H9 (cell line): ENCODE measurements at regions not wholly inside any gene's neighbourhood (a gene's known extent, or its start where the extent isn't known, plus 50 kb on each side); places are given as distances from the start of the nearest gene placed in this dataset.

Experiments used
- DNase-seq: peaks from one replicate; pipeline ENCODE4 v3.0.0-alpha.2; 2017
- H2AFZ ChIP-seq: one replicate; pipeline ENCODE4 v1.6.1; 2013; ENCODE audit warnings: mild to moderate bottlenecking, low read length, control low read depth, moderate library complexity
- H2AK5ac ChIP-seq: 2 replicates; pipeline ENCODE4 v1.6.1; 2013; ENCODE audit warnings: low read length, control low read depth, mixed read lengths; ENCODE audit not compliant: insufficient read length
- H2BK120ac ChIP-seq: one replicate; pipeline ENCODE4 v1.6.1; 2013; ENCODE audit warnings: low read depth, mild to moderate bottlenecking, low read length, control low read depth, inconsistent platforms; ENCODE audit not compliant: poor library complexity, severe bottlenecking
- H2BK12ac ChIP-seq: 2 replicates; pipeline ENCODE4 v1.6.1; 2013; ENCODE audit warnings: low read length, control low read depth, mixed read lengths, low read depth; ENCODE audit not compliant: insufficient read length
- H2BK15ac ChIP-seq: 2 replicates; pipeline ENCODE4 v1.6.1; 2013; ENCODE audit warnings: low read depth, low read length, control low read depth
- H2BK20ac ChIP-seq: one replicate; pipeline ENCODE4 v1.6.1; 2013; ENCODE audit warnings: low read depth, mild to moderate bottlenecking, low read length, control low read depth, inconsistent platforms; ENCODE audit not compliant: poor library complexity, severe bottlenecking
- H2BK5ac ChIP-seq: 2 replicates; pipeline ENCODE4 v1.6.1; 2013; ENCODE audit warnings: low read length, control low read depth, mixed read lengths; ENCODE audit not compliant: insufficient read length
- H3K14ac ChIP-seq: 2 replicates; pipeline ENCODE4 v1.6.1; 2013; ENCODE audit warnings: low read length, control low read depth; ENCODE audit not compliant: insufficient read depth
- H3K18ac ChIP-seq: 2 replicates; pipeline ENCODE4 v1.6.1; 2013; ENCODE audit warnings: low read depth, mild to moderate bottlenecking, mixed read lengths, low read length, control low read depth; ENCODE audit not compliant: insufficient read length
- H3K23ac ChIP-seq: 2 replicates; pipeline ENCODE4 v1.6.1; 2013; ENCODE audit warnings: low read length, control low read depth, mixed read lengths, low read depth; ENCODE audit not compliant: insufficient read length
- H3K23me2 ChIP-seq: 2 replicates; pipeline ENCODE4 v1.6.1; 2013; ENCODE audit warnings: low read depth, mild to moderate bottlenecking, mixed read lengths, low read length, control low read depth; ENCODE audit not compliant: insufficient read length, poor library complexity, severe bottlenecking
- H3K27ac ChIP-seq: 2 replicates; pipeline ENCODE4 v1.5.1; 2013; ENCODE audit warnings: low read length, control low read depth, mixed read lengths, low read depth; ENCODE audit not compliant: insufficient read length
- H3K27me3 ChIP-seq: 2 replicates; pipeline ENCODE4 v1.6.1; 2013; ENCODE audit warnings: low read length, control low read depth, inconsistent platforms; ENCODE audit not compliant: insufficient read depth
- H3K4ac ChIP-seq: 2 replicates; pipeline ENCODE4 v1.6.1; 2013; ENCODE audit warnings: low read depth, mild to moderate bottlenecking, control low read depth, inconsistent platforms, low read length, moderate library complexity
- H3K4me1 ChIP-seq: 2 replicates; pipeline ENCODE4 v1.6.1; 2013; ENCODE audit warnings: low read length, control low read depth, inconsistent platforms; ENCODE audit not compliant: insufficient read depth
- H3K4me2 ChIP-seq: 2 replicates; pipeline ENCODE4 v1.6.1; 2013; ENCODE audit warnings: low read length, control low read depth, mixed read lengths; ENCODE audit not compliant: insufficient read length, insufficient read depth
- H3K56ac ChIP-seq: 2 replicates; pipeline ENCODE4 v1.6.1; 2013; ENCODE audit warnings: low read depth, mild to moderate bottlenecking, mixed read lengths, low read length, control low read depth; ENCODE audit not compliant: insufficient read length
- H3K79me1 ChIP-seq: 2 replicates; pipeline ENCODE4 v1.6.1; 2013; ENCODE audit warnings: low read depth, mild to moderate bottlenecking, moderate library complexity, low read length, control low read depth, inconsistent platforms; ENCODE audit not compliant: insufficient read depth, poor library complexity, severe bottlenecking
- H3K79me2 ChIP-seq: 2 replicates; pipeline ENCODE4 v1.6.1; 2013; ENCODE audit warnings: low read length, control low read depth, inconsistent platforms; ENCODE audit not compliant: insufficient read depth
- H3K9ac ChIP-seq: 2 replicates; pipeline ENCODE4 v1.6.1; 2013; ENCODE audit warnings: low read length, control low read depth, mixed read lengths; ENCODE audit not compliant: insufficient read length; ENCODE audit errors: extremely low read depth
- H3K9me3 ChIP-seq: one replicate; pipeline ENCODE4 v1.6.1; 2013; ENCODE audit warnings: low read depth, low read length, inconsistent platforms; ENCODE audit not compliant: control insufficient read depth
- H3T11ph ChIP-seq: one replicate; pipeline ENCODE4 v1.6.1; 2013; ENCODE audit warnings: mild to moderate bottlenecking, low read length, control low read depth, inconsistent platforms
- H4K20me1 ChIP-seq: one replicate; pipeline ENCODE4 v1.6.1; 2013; ENCODE audit not compliant: control insufficient read depth, insufficient read length, insufficient read depth
- H4K5ac ChIP-seq: 2 replicates; pipeline ENCODE4 v1.6.1; 2013; ENCODE audit warnings: low read depth, mild to moderate bottlenecking, mixed read lengths, low read length, control low read depth; ENCODE audit not compliant: insufficient read length
- H4K8ac ChIP-seq: replicated peaks from 2 replicates; pipeline ENCODE4 v1.6.1; 2013; ENCODE audit warnings: low read length, control low read depth, mixed read lengths, low read depth; ENCODE audit not compliant: insufficient read length
- H4K91ac ChIP-seq: 2 replicates; pipeline ENCODE4 v1.6.1; 2013; ENCODE audit warnings: low read depth, mild to moderate bottlenecking, moderate library complexity, mixed read lengths, low read length, control low read depth; ENCODE audit not compliant: insufficient read length
- H3K27ac Mint-ChIP-seq, 3 experiments: 2 replicates in 2 of 3; 3 replicates in 1 of 3; pipeline ENCODE4 v1.8.0; 2020 to 2021; ENCODE audit warnings: mixed read lengths in 3 of 3, mild to moderate bottlenecking in 1 of 3, moderate library complexity in 1 of 3
- H3K27me3 Mint-ChIP-seq: 2 replicates; pipeline ENCODE4 v1.8.0; 2021; ENCODE audit warnings: low read depth, mild to moderate bottlenecking, moderate library complexity, mixed read lengths
- H3K36me3 Mint-ChIP-seq, 3 experiments: 2 replicates in 2 of 3; 3 replicates in 1 of 3; pipeline ENCODE4 v1.8.0; 2020 to 2021; ENCODE audit warnings: low read depth in 3 of 3, mixed read lengths in 3 of 3; ENCODE audit not compliant: insufficient read depth in 1 of 3
- H3K4me1 Mint-ChIP-seq, 2 experiments: 2 replicates each; pipeline ENCODE4 v1.8.0; 2020; ENCODE audit warnings: mixed read lengths in 2 of 2
- H3K4me3 Mint-ChIP-seq, 2 experiments: 2 replicates in 1 of 2; 3 replicates in 1 of 2; pipeline ENCODE4 v1.8.0; 2020 to 2021; ENCODE audit warnings: mild to moderate bottlenecking in 2 of 2, mixed read lengths in 2 of 2, moderate library complexity in 1 of 2
- H3K9me3 Mint-ChIP-seq, 2 experiments: 2 replicates in 1 of 2; 3 replicates in 1 of 2; pipeline ENCODE4 v1.8.0; 2020; ENCODE audit warnings: mild to moderate bottlenecking in 2 of 2, mixed read lengths in 2 of 2, moderate library complexity in 1 of 2
- CTCF ChIP-seq: fragments of 200-600 bp; sonication (generic); conservative IDR thresholded peaks from 3 replicates; pipeline ENCODE4 v1.8.0; 2021; ENCODE audit warnings: antibody characterized with exemption, mild to moderate bottlenecking
- WGBS: extraction: QIAGEN DNeasy Blood & Tissue Kit; methylation state at CpG from one replicate; pipeline ENCODE4 v1.1.7; 2013; ENCODE audit warnings: missing lambda C conversion rate, low lambda C conversion rate, mixed read lengths; ENCODE audit not compliant: insufficient read length; ENCODE audit errors: extremely low coverage; 5-methylcytosine and 5-hydroxymethylcytosine counted together

- no peaks in the 10 kb centered on the region for H3K23me2 ChIP-seq
- no peaks in the 10 kb centered on the region for H4K20me1 ChIP-seq
- no peaks in the 10 kb centered on the region for H3K36me3 Mint-ChIP-seq
- no peak overlapping the region for H3K23ac ChIP-seq
- H3K9ac ChIP-seq: no peak overlapping the region
- H3K4ac ChIP-seq: no peak overlapping the region
- no peak overlapping the region for H2BK120ac ChIP-seq
- H3K4me1 ChIP-seq: peaks cover 2% of the 10 kb centered on the region; the same call in 1 of the 2 replicates
- no peak overlapping the region for H2BK5ac ChIP-seq
- no peak overlapping the region for H3K4me3 Mint-ChIP-seq
- H3K18ac ChIP-seq: no peak overlapping the region
- no peaks in the 10 kb centered on the region; a peak in 1 of 5 replicates for H3K9me3 Mint-ChIP-seq
- no peak overlapping the region for H2BK12ac ChIP-seq
- H3K56ac ChIP-seq: no peak overlapping the region
- no peak overlapping the region for H4K91ac ChIP-seq
- no peak overlapping the region for H4K8ac ChIP-seq
- H3K14ac ChIP-seq: no peak overlapping the region
- H2BK20ac ChIP-seq: no peak overlapping the region
- no CpG with 5 or more reads among the region's 19 CpGs for WGBS
- no peak overlapping the region for H4K5ac ChIP-seq
- peak overlapping the region in 1 of 3 experiments; percentile 27; a peak in 1 of 7 replicates for H3K27ac Mint-ChIP-seq
- H3K79me2 ChIP-seq: no peaks in the 10 kb centered on the region
- TF ChIP-seq CTCF: no peak
- H2BK15ac ChIP-seq: no peak overlapping the region
- H2AFZ ChIP-seq: no peak overlapping the region
- no peak overlapping the region for H3K4me2 ChIP-seq
- H3T11ph ChIP-seq: no peak overlapping the region
- H3K27ac ChIP-seq: no peak overlapping the region
- no peaks in the 10 kb centered on the region for H3K9me3 ChIP-seq
- no peaks in the 10 kb centered on the region for H3K79me1 ChIP-seq
- peaks cover 2% of the 10 kb centered on the region for H3K27me3 Mint-ChIP-seq
- peaks cover 27 to 28% of the 10 kb centered on the region in 2 experiments for H3K4me1 Mint-ChIP-seq
- H2AK5ac ChIP-seq: no peak overlapping the region
- DNase-seq: no peak
- peaks cover 2% of the 10 kb centered on the region; the same call in 1 of the 2 replicates for H3K27me3 ChIP-seq
Observed at GRCh38 chr7:148481971-148482626, 108.5 kb upstream of the C7orf33 start.
